Testis (tissue), 2 donors: ENCODE measurements at regions not wholly inside any gene's neighbourhood (a gene's known extent, or its start where the extent isn't known, plus 50 kb on each side); places are given as distances from the start of the nearest gene placed in this dataset.

Experiments used
- DNase-seq: peaks from one replicate; pipeline ENCODE4 v3.0.0-alpha.2; 2019
- H3K27ac ChIP-seq, 2 donors: fragments of 200-600 bp; sonication (generic); one replicate each; pipeline ENCODE4 v1.5.1; 2019
- H3K27me3 ChIP-seq: fragments of 200-600 bp; sonication (generic); one replicate; pipeline ENCODE4 v1.5.1; 2019
- H3K36me3 ChIP-seq: fragments of 200-600 bp; sonication (generic); one replicate; pipeline ENCODE4 v1.5.1; 2017; ENCODE audit warnings: low read depth; ENCODE audit errors: missing control alignments
- H3K4me1 ChIP-seq: fragments of 200-600 bp; sonication (generic); one replicate; pipeline ENCODE4 v1.5.1; 2019
- H3K4me3 ChIP-seq, 2 donors: fragments of 200-600 bp; sonication (generic); one replicate each; pipeline ENCODE4 v1.5.1; 2017 to 2019
- H3K9me3 ChIP-seq: fragments of 200-600 bp; sonication (generic); one replicate; pipeline ENCODE4 v1.5.1; 2017
- CTCF ChIP-seq, 3 experiments: fragments of 450-650 bp in 2 of 3; fragments of 200-600 bp in 1 of 3; sonication (generic) in 1 of 3; IDR thresholded peaks; one replicate each; pipeline ENCODE4 v1.5.1; 2016 to 2019; ENCODE audit warnings: antibody characterized with exemption in 3 of 3, mild to moderate bottlenecking in 2 of 3, moderate library complexity in 1 of 3
- POLR2A ChIP-seq: fragments of 450-650 bp; IDR thresholded peaks from one replicate; pipeline ENCODE4 v1.6.1; 2017; ENCODE audit warnings: antibody characterized with exemption, mild to moderate bottlenecking, moderate library complexity
- WGBS, 2 donors: methylation state at CpG; one replicate each; pipeline ENCODE4 v1.1.5; 2018; 5-methylcytosine and 5-hydroxymethylcytosine counted together
- intact Hi-C: fragments of 100-400 bp; cut with DNase I; formaldehyde crosslinking; loops from one replicate; pipeline ENCODE4 v1.15.1; 2023; ENCODE audit warnings: low total_unique reads

GRCh38 chr4:159021597-159022385 lies 81.1 kb upstream of the RAPGEF2 start:
- no peak for DNase-seq
- no peaks in the 10 kb centered on the region for H3K36me3 ChIP-seq
- H3K9me3 ChIP-seq = no peaks in the 10 kb centered on the region
- no peak for TF ChIP-seq POLR2A
- no peak for TF ChIP-seq CTCF (IDR thresholded peaks at IDR 0.05)
- intact Hi-C loops = no loop called here
- no peaks in the 10 kb centered on the region for H3K4me1 ChIP-seq
- 77% methylated on average over 6 of the region's 6 CpGs for WGBS, 2 donors
- no peak overlapping the region for H3K27ac ChIP-seq
- H3K27me3 ChIP-seq = no peaks in the 10 kb centered on the region
- H3K4me3 ChIP-seq = no peak overlapping the region

DNA sequence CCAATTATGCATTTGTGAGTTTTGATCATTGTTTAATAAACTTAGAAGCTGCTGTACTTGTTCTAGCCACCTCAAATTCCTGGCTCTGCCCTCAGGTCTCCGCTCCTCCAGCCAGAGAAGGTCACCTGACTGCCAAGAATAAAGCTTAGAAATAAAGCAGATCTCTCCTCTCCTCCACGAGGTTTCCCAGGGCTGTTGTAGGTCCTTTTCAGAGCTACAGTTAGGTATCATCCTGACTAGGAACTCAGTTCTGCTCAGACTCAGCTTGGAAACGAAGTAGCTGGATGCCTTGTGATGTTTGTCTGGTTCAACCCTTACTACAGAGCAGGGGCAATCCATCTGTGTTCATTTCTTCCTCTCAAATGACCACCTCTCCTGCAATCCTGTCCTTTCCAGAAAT lies 79.1 kb upstream of the RAPGEF2 start:
- no peak for DNase-seq
- TF ChIP-seq POLR2A = no peak
- TF ChIP-seq CTCF (IDR thresholded peaks at IDR 0.05) = no peak
- intact Hi-C loops = no loop called here
- no peaks in the 10 kb centered on the region for H3K27me3 ChIP-seq
- no peak overlapping the region for H3K27ac ChIP-seq
- H3K9me3 ChIP-seq = no peaks in the 10 kb centered on the region
- 58 to 71% methylated on average over 3 of the region's 3 CpGs for whole genome bisulfite sequencing, 2 donors
- no peaks in the 10 kb centered on the region for H3K4me1 ChIP-seq
- H3K4me3 ChIP-seq = no peak overlapping the region
- H3K36me3 ChIP-seq = no peaks in the 10 kb centered on the region

DNA sequence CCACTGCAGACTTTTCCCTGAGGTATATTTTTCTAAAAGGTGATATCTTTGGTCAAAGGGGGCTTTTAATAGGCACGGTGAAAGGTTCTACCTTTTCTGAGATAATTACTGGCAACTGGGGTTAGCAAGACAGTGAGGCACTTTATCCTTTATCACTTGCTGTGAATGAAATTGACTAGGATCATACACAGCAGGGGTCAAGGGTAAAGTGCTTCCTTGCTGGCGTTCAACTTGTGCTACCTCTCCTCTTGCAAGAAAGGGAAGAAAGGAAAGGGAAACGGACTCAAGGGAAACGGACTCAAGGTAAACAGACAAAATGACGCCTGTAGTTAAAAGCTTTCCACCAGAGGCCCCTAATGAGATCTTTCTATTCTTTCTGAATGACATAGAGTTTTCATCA lies 78.6 kb upstream of the RAPGEF2 start:
- Histone ChIP-seq H3K36me3 (no peaks in the 10 kb centered on the region), H3K27ac (no peak overlapping the region), H3K27me3 (no peaks in the 10 kb centered on the region), H3K9me3 (no peaks in the 10 kb centered on the region), H3K4me1 (no peaks in the 10 kb centered on the region), H3K4me3 (no peak overlapping the region)
- intact Hi-C loops = no loop called here
- 55 to 58% methylated on average over 5 of the region's 5 CpGs for WGBS, 2 donors
- no peak for TF ChIP-seq CTCF (IDR thresholded peaks at IDR 0.05)
- no peak for TF ChIP-seq POLR2A
- no peak for DNase-seq

DNA sequence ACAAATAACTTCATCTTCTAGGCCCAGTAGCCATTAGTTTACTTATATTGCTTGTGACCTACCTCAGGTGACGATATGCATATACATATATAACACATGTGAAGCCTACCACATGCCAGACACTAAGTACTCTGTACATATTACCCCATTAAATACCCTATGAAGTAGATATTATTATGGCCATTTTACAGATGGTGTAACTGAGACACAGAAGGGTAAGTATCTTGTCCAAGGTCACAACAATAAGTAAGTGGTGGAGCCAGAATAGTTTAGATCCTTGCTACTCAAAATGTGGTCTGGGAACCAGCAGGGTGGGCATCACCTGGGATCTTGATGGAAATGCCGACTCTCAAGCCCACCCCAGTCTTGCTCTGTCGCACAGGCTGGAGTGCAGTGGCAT lies 78.1 kb upstream of the RAPGEF2 start:
- 91 to 98% methylated on average over 3 of the region's 3 CpGs for WGBS, 2 donors
- no peak overlapping the region for H3K27ac ChIP-seq
- no peak overlapping the region for H3K4me3 ChIP-seq
- intact Hi-C loops = no loop called here
- no peaks in the 10 kb centered on the region for H3K4me1 ChIP-seq
- no peak for TF ChIP-seq POLR2A
- no peak for TF ChIP-seq CTCF (IDR thresholded peaks at IDR 0.05)
- no peaks in the 10 kb centered on the region for H3K27me3 ChIP-seq
- no peak for DNase-seq
- H3K9me3 ChIP-seq = no peaks in the 10 kb centered on the region
- no peaks in the 10 kb centered on the region for H3K36me3 ChIP-seq

DNA sequence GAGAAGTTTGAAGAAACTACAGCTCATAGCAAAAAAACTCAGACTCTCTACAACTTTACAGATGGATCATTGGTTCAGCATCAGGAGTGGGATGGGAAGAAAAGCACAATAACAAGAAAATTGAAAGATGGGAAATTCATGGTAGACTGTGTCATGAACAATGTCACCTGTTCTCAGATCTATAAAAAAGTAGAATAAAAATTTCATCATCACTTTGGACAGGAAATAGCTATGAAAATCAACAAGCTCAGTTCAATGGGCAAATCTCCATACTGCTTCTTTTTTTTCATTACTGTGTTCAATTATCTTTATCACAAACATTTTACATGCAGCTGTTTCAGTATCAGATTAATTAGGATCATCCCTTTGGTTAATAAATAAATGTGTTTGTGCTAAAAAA lies 76.5 kb upstream of the RAPGEF2 start:
- Histone ChIP-seq H3K4me1 (no peaks in the 10 kb centered on the region), H3K27ac (no peak overlapping the region), H3K9me3 (no peaks in the 10 kb centered on the region), H3K36me3 (no peaks in the 10 kb centered on the region), H3K4me3 (no peak overlapping the region), H3K27me3 (no peaks in the 10 kb centered on the region)
- intact Hi-C loops = no loop called here
- no peak for DNase-seq
- no peak for TF ChIP-seq CTCF (IDR thresholded peaks at IDR 0.05)
- TF ChIP-seq POLR2A = no peak
